HepG2 (cell line): ENCODE measurements at regions not wholly inside any gene's neighbourhood (a gene's known extent, or its start where the extent isn't known, plus 50 kb on each side); places are given as distances from the start of the nearest gene placed in this dataset.

Experiments used
- ATAC-seq: fragments of 200-7000 bp; cut with Tn5 transposase; 3 replicates; pipeline ENCODE4 v1.9.1; 2020; ENCODE audit warnings: mild to moderate bottlenecking, moderate library complexity
- BruUV-seq: library from RNA; stranded (reverse); fragments of 400-500 nt; replicated peaks from 2 replicates; lab custom pipeline; 2021; lab: Mats Ljungman, UMichigan
- CTCF ChIA-PET: fragments of 300-600 bp; formaldehyde crosslinking; extraction: SDS; loops from one replicate; lab custom pipeline; 2021; ENCODE audit warnings: low total read pairs, inconsistent platforms, low intra/inter-chr PET ratio; lab: Yijun Ruan, JAX
- POLR2A ChIA-PET: fragments of 350-600 bp; sonication (Branson Sonifier 250); formaldehyde crosslinking; loops from one replicate; lab custom pipeline; 2020; ENCODE audit warnings: antibody characterized with exemption, inconsistent platforms; lab: Yijun Ruan, JAX
- DNase-seq: peaks from one replicate; pipeline ENCODE4 v3.0.0-alpha.2; 2015; ENCODE audit warnings: low spot score
- FAIRE-seq: peaks from 3 replicates; lab custom pipeline; 2011; peaks lifted over from hg19 to GRCh38; lab: Jason Lieb, UNC
- H2AFZ ChIP-seq: one replicate; pipeline ENCODE4 v1.6.1; 2011; ENCODE audit warnings: low read length, inconsistent platforms
- H3K27ac ChIP-seq: fragments of 300-600 bp; 3 replicates; pipeline ENCODE4 v1.8.0; 2011; ENCODE audit warnings: mixed run types, mild to moderate bottlenecking, mixed read lengths, low read length, inconsistent platforms; ENCODE audit not compliant: insufficient read depth; ENCODE audit errors: extremely low read length
- H3K27me3 ChIP-seq, 2 experiments: fragments of 200-600 bp in 1 of 2; 2 replicates in 1 of 2; 3 replicates in 1 of 2; pipeline versions ENCODE4 v1.6.0 to v1.8.0; 2011; ENCODE audit warnings: low read length in 2 of 2, mild to moderate bottlenecking in 2 of 2, moderate library complexity in 2 of 2, inconsistent platforms in 1 of 2; ENCODE audit not compliant: insufficient read depth in 2 of 2, control insufficient read depth in 1 of 2
- H3K36me3 ChIP-seq, 2 experiments: fragments of 200-600 bp in 1 of 2; replicated peaks in 1 of 2; 2 replicates in 1 of 2; 3 replicates in 1 of 2; pipeline versions ENCODE4 v1.5.1 to v1.8.0; 2011; ENCODE audit warnings: low read length in 2 of 2, inconsistent platforms in 1 of 2; ENCODE audit not compliant: insufficient read depth in 2 of 2, control insufficient read depth in 1 of 2
- H3K4me1 ChIP-seq: 2 replicates; pipeline ENCODE4 v1.5.1; 2012; ENCODE audit warnings: low read length, inconsistent platforms; ENCODE audit not compliant: insufficient read depth
- H3K4me2 ChIP-seq: 2 replicates; pipeline ENCODE4 v1.6.0; 2011; ENCODE audit warnings: low read depth, low read length, inconsistent platforms
- H3K4me3 ChIP-seq, 3 experiments: fragments of 200-600 bp in 1 of 3; sonication (generic), shearing (Covaris generic) in 1 of 3; replicated peaks in 1 of 3; 2 replicates each; pipeline ENCODE4 v1.5.1; 2011 to 2016; ENCODE audit warnings: low read length in 3 of 3, inconsistent platforms in 2 of 3, low read depth in 2 of 3, mild to moderate bottlenecking in 2 of 3, control low read depth in 1 of 3, mixed read lengths in 1 of 3; ENCODE audit not compliant: insufficient read depth in 1 of 3
- H3K79me2 ChIP-seq: one replicate; pipeline ENCODE4 v1.6.1; 2011; ENCODE audit warnings: low read length, inconsistent platforms; ENCODE audit not compliant: insufficient read depth
- H3K9ac ChIP-seq: 2 replicates; pipeline ENCODE4 v1.6.0; 2011; ENCODE audit warnings: mild to moderate bottlenecking, low read depth, low read length, inconsistent platforms; ENCODE audit not compliant: insufficient read depth
- H3K9me3 ChIP-seq: 2 replicates; pipeline ENCODE4 v1.5.1; 2012; ENCODE audit warnings: mild to moderate bottlenecking, low read length
- H4K20me1 ChIP-seq: 2 replicates; pipeline ENCODE4 v1.6.0; 2011; ENCODE audit warnings: inconsistent platforms, mild to moderate bottlenecking, low read length, moderate library complexity; ENCODE audit not compliant: insufficient read depth
- ATF3 ChIP-seq: sonication (generic); formaldehyde crosslinking; IDR thresholded peaks from 2 replicates; pipeline ENCODE4 v1.4.0; 2020; ENCODE audit warnings: missing genetic modification reagents
- CC2D1A ChIP-seq: sonication (generic); formaldehyde crosslinking; IDR thresholded peaks from 2 replicates; pipeline ENCODE4 v1.8.1; 2023; ENCODE audit warnings: mild to moderate bottlenecking, missing genetic modification reagents
- PRDM4 ChIP-seq: sonication (generic); formaldehyde crosslinking; IDR thresholded peaks from 2 replicates; pipeline ENCODE4 v1.9.0; 2021; ENCODE audit warnings: missing genetic modification reagents, borderline replicate concordance
- SNAPC2 ChIP-seq: sonication (generic); formaldehyde crosslinking; IDR thresholded peaks from 2 replicates; pipeline ENCODE4 v1.8.1; 2022; ENCODE audit warnings: mild to moderate bottlenecking, missing genetic modification reagents
- ZNF7 ChIP-seq: IDR thresholded peaks from 2 replicates; pipeline ENCODE4 v1.6.1; 2016; ENCODE audit warnings: missing biosample characterization, missing genetic modification reagents
- WGBS: methylation state at CpG from one replicate; pipeline ENCODE4 v1.1.6; 2017; ENCODE audit warnings: low lambda C conversion rate; 5-methylcytosine and 5-hydroxymethylcytosine counted together
- in situ Hi-C: cut with HindIII; loops from 2 replicates; pipeline ENCODE4 v1.10.0; 2017; ENCODE audit warnings: low pct_unique_long_range_greater_than_20kb; ENCODE audit not compliant: extremely low pct_ligation_motif_present
- intact Hi-C: fragments of 100-400 bp; cut with micrococcal nuclease; formaldehyde crosslinking; loops from one replicate; pipeline ENCODE4 v1.10.0; 2022; ENCODE audit not compliant: unreplicated experiment
- TF ChIP-seq, protein P1 (sequence below): sonication (generic); formaldehyde crosslinking; IDR thresholded peaks from 2 replicates; pipeline ENCODE4 v1.4.0; 2020; ENCODE audit warnings: missing genetic modification reagents, borderline replicate concordance

DNA sequence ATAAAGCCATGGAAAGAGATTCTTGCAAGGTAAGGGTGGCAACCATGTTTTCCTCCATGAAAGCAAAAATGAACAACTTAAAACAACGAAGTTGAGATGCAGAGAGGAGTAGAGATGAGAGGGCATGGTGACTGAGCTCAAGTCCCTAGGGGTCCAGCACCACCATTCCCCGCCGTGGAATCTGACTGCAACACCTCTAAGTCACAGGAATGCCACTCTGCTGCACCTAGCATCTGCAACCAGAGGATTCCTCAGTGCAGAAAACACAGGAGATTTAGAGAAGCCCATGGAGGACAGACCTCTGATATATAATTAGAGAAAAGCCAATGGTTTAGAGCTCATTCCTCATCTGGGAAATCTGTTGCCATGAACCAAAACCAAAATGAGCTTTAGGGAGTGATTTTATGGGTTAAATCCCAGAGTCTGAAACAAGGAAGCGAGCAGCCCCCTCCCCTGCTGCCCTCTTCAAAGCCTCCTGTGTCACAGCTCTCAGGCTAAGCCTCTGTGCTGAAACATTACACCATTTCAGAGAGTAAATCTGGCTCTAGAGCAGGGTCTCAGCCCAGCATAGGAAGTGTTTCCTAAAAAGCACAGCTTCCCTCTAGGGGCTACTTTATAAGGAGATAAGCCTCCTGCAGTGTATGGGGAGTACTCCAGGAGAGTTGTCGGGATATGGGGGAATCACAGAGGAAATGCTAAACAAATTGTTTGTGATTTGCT lies 1043.6 kb downstream of the UQCRFS1 start:
- no peaks in the 10 kb centered on the region for H3K27me3 ChIP-seq
- H3K36me3 ChIP-seq, result no peaks in the 10 kb centered on the region
- no peak for ATAC-seq
- 3% methylated on average over 5 of the region's 5 CpGs for WGBS
- POLR2A ChIA-PET, result no interaction called here
- no peaks in the 10 kb centered on the region for H3K4me1 ChIP-seq
- in situ Hi-C loops (no loop called here), intact Hi-C loops (no loop called here)
- TF ChIP-seq, protein P1, sequence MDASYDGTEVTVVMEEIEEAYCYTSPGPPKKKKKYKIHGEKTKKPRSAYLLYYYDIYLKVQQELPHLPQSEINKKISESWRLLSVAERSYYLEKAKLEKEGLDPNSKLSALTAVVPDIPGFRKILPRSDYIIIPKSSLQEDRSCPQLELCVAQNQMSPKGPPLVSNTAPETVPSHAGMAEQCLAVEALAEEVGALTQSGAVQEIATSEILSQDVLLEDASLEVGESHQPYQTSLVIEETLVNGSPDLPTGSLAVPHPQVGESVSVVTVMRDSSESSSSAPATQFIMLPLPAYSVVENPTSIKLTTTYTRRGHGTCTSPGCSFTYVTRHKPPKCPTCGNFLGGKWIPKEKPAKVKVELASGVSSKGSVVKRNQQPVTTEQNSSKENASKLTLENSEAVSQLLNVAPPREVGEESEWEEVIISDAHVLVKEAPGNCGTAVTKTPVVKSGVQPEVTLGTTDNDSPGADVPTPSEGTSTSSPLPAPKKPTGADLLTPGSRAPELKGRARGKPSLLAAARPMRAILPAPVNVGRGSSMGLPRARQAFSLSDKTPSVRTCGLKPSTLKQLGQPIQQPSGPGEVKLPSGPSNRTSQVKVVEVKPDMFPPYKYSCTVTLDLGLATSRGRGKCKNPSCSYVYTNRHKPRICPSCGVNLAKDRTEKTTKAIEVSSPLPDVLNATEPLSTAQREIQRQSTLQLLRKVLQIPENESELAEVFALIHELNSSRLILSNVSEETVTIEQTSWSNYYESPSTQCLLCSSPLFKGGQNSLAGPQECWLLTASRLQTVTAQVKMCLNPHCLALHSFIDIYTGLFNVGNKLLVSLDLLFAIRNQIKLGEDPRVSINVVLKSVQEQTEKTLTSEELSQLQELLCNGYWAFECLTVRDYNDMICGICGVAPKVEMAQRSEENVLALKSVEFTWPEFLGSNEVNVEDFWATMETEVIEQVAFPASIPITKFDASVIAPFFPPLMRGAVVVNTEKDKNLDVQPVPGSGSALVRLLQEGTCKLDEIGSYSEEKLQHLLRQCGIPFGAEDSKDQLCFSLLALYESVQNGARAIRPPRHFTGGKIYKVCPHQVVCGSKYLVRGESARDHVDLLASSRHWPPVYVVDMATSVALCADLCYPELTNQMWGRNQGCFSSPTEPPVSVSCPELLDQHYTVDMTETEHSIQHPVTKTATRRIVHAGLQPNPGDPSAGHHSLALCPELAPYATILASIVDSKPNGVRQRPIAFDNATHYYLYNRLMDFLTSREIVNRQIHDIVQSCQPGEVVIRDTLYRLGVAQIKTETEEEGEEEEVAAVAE (CRISPR knock-in tag), result no peak
- TF ChIP-seq ATF3 (CRISPR knock-in tag) (no peak), SNAPC2 (CRISPR knock-in tag) (no peak), PRDM4 (CRISPR knock-in tag) (no peak), CC2D1A (CRISPR knock-in tag) (no peak), ZNF7 (CRISPR knock-in tag) (no peak)
- FAIRE-seq, result no peak
- no peak overlapping the region for H3K4me2 ChIP-seq
- CTCF ChIA-PET, result no interaction called here
- no peak overlapping the region for H3K4me3 ChIP-seq
- H3K79me2 ChIP-seq, result no peaks in the 10 kb centered on the region
- BruUV-seq, result no TSS peak
- H4K20me1 ChIP-seq, result no peaks in the 10 kb centered on the region
- peaks cover 92% of the 10 kb centered on the region for H3K9me3 ChIP-seq
- H3K9ac ChIP-seq, result no peak overlapping the region
- DNase-seq, result no peak
- no peak overlapping the region for H3K27ac ChIP-seq
- no peak overlapping the region for H2AFZ ChIP-seq
